Ovary (tissue), 3 donors: ENCODE measurements at regions not wholly inside any gene's neighbourhood (a gene's known extent, or its start where the extent isn't known, plus 50 kb on each side); places are given as distances from the start of the nearest gene placed in this dataset.

Source experiments
- CTCF ChIP-seq, 3 donors: fragments of 450-650 bp in 2 of 3; fragments of 200-600 bp in 1 of 3; IDR thresholded peaks; one replicate each; pipeline versions ENCODE4 v1.5.1 to v1.8.0; 2016 to 2022; ENCODE audit warnings: antibody characterized with exemption in 3 of 3, mild to moderate bottlenecking in 1 of 3
- EP300 ChIP-seq: sonication (generic); formaldehyde crosslinking; IDR thresholded peaks from one replicate; pipeline ENCODE4 v1.6.1; 2017; ENCODE audit warnings: antibody characterized with exemption
- POLR2A ChIP-seq: fragments of 450-650 bp; IDR thresholded peaks from one replicate; pipeline ENCODE4 v1.6.1; 2017; ENCODE audit warnings: antibody characterized with exemption, mild to moderate bottlenecking, moderate library complexity
- donor health status: DM: no; HTN: no; CAD: no.

GRCh38 chr3:40739971-40740370 lies 215.2 kb downstream of the ZNF621 start:
- TF ChIP-seq CTCF (IDR thresholded peaks at IDR 0.05) (no peak), POLR2A (no peak), EP300 (no peak)
